ENCODE measurements at regions not wholly inside any gene's neighbourhood (a gene's known extent, or its start where the extent isn't known, plus 50 kb on each side); places are given as distances from the start of the nearest gene placed in this dataset.

GRCh38 chr15:97890307-97890706 is 70.2 kb upstream of the ARRDC4 start:
- Histone ChIP-seq H3K36me3 (replicated peaks in 1 of 2) (no peaks in the 10 kb centered on the region), H3K27me3 (no peaks in the 10 kb centered on the region), H3K4me3 (no peak overlapping the region), H3K27ac (no peak overlapping the region), H3K4me1 (replicated peaks in 1 of 2) (no peaks in the 10 kb centered on the region), H3K9me3 (replicated peaks in 1 of 3) (no peaks in the 10 kb centered on the region)
- WGBS, 4 donors, result 77 to 88% (median 84%) methylated on average over 1 of the region's 1 CpG
- intact Hi-C loops (cut with DNase I), result no loop called here
- no peak for DNase-seq
- TF ChIP-seq CTCF (IDR thresholded peaks at IDR 0.05), result no peak
- TF ChIP-seq POLR2A (IDR thresholded peaks at IDR 0.05), result no peak

GRCh38 chr15:97892167-97892938 is 68.2 kb upstream of the ARRDC4 start:
- TF ChIP-seq POLR2A (IDR thresholded peaks at IDR 0.05) (no peak), CTCF (IDR thresholded peaks at IDR 0.05) (no peak)
- Histone ChIP-seq H3K9me3 (replicated peaks in 1 of 3) (no peaks in the 10 kb centered on the region), H3K36me3 (replicated peaks in 1 of 2) (no peaks in the 10 kb centered on the region), H3K27me3 (no peaks in the 10 kb centered on the region), H3K27ac (no peak overlapping the region), H3K4me1 (replicated peaks in 1 of 2) (no peaks in the 10 kb centered on the region), H3K4me3 (no peak overlapping the region)
- intact Hi-C loops (cut with DNase I), result no loop called here
- WGBS, 4 donors, result 81 to 88% (median 84%) methylated on average over 11 to 13 of the region's 13 CpGs
- no peak for DNase-seq

GRCh38 chr15:97893967-97894366 is 66.5 kb upstream of the ARRDC4 start:
- H3K4me3 ChIP-seq, result no peak overlapping the region
- TF ChIP-seq CTCF (IDR thresholded peaks at IDR 0.05) (no peak), POLR2A (IDR thresholded peaks at IDR 0.05) (no peak)
- no peaks in the 10 kb centered on the region for H3K36me3 ChIP-seq (replicated peaks in 1 of 2)
- DNase-seq, result no peak
- H3K9me3 ChIP-seq (replicated peaks in 1 of 3), result no peaks in the 10 kb centered on the region
- WGBS, 4 donors, result 41 to 66% (median 48%) methylated on average over 5 of the region's 5 CpGs
- intact Hi-C loops (cut with DNase I), result no loop called here
- H3K27ac ChIP-seq, result no peak overlapping the region
- no peaks in the 10 kb centered on the region for H3K27me3 ChIP-seq
- peaks cover 0 to 4% of the 10 kb centered on the region in 2 donors for H3K4me1 ChIP-seq (replicated peaks in 1 of 2)

GRCh38 chr15:97899981-97900380 is 60.5 kb upstream of the ARRDC4 start:
- no peaks in the 10 kb centered on the region for H3K36me3 ChIP-seq (replicated peaks in 1 of 2)
- H3K9me3 ChIP-seq (replicated peaks in 1 of 3), result no peaks in the 10 kb centered on the region
- no peak for DNase-seq
- H3K27me3 ChIP-seq, result peaks cover 11% of the 10 kb centered on the region
- peaks cover 0 to 5% of the 10 kb centered on the region in 2 donors for H3K4me1 ChIP-seq (replicated peaks in 1 of 2)
- WGBS, 4 donors, result 65 to 88% (median 77%) methylated on average over 5 of the region's 5 CpGs
- no peak overlapping the region for H3K4me3 ChIP-seq
- intact Hi-C loops (cut with DNase I), result loop anchor here (5.0 to 10.0 kb wide), 3 partner anchors 275 to 397 kb away; no protein-coding TSS in a partner anchor
- no peak for TF ChIP-seq POLR2A (IDR thresholded peaks at IDR 0.05)
- no peak for TF ChIP-seq CTCF (IDR thresholded peaks at IDR 0.05)
- H3K27ac ChIP-seq, result no peak overlapping the region
